HG03060 (cell line): ENCODE measurements at regions not wholly inside any gene's neighbourhood (a gene's known extent, or its start where the extent isn't known, plus 50 kb on each side); places are given as distances from the start of the nearest gene placed in this dataset.

Experiments used
- ATAC-seq: cut with Tn5 transposase; IDR thresholded peaks from one replicate; pipeline ENCODE4 v1.9.1; 2021; ENCODE audit warnings: low read depth, moderate number of reproducible peaks; ENCODE audit not compliant: unreplicated experiment

DNA sequence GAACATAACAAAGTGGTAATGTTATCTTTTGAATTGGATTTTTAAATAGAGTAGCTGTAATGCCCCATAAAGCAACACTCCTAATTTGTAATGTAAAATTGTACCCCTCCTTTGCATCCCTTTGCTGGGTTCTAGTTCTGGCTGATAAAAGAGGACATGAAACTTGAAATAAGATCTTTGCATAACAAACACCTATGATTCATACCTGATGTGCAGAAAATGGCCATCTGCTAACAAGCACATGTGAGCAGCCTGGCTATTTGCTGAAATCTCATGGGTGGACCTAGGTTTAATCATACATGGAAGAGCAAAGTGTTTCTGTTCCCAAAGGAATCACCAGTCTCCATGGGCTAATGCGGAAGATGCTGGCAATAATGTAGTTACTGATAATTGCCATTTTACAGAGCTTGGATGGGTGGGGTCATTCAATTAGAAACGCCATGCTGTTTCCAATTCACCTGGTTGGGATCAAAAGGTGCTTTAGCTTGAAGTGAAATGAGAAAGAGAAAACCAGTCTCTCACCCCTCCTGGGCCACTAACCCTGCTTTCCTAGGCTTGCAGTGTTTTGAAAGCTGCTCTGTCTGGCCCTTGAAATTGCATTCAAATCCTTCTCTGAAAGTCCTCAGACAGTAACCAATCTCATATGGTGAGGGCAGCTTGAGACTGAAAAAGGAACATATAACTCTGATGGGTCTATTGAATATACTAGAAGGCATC is 585.1 kb downstream of the TLE4 start:
- ATAC-seq: peak; percentile 75

DNA sequence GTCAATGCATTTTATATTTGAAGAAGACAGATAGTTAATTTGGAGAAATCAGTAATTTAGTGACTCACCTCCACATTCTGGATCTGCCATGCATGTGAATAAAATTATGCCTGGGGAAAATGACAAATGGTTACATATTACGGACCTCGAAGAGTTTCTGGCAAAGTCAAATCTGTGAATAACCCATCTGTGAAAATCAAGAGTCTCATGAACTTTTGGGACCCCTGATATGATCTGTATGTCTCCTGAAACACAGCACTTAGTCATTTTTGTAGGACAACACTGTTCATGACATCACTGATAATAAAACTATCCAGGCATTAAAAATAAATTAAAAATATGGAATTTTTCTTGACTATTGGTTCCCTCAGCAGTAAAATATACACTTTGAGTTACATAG is 584.5 kb downstream of the TLE4 start:
- peak; percentile 3 for ATAC-seq

DNA sequence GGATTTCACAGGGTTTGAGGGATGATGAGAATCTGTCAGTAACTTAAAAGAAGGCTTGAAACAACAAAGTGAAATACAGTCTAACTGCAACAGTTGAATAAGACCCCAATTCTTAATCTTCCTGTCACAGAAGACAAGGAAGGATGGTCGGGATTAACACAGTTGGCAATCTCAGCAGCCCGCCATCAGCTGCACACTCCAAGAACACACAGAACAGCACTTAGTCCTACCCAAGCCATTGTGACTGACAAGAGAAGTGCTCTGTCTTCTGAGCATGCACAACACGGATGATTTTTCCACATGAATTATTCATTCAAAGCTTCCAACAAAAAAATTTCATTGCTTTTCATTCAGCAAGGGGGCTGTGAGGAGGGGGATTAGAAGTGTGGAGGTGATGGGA is 576.1 kb downstream of the TLE4 start:
- no peak for ATAC-seq

DNA sequence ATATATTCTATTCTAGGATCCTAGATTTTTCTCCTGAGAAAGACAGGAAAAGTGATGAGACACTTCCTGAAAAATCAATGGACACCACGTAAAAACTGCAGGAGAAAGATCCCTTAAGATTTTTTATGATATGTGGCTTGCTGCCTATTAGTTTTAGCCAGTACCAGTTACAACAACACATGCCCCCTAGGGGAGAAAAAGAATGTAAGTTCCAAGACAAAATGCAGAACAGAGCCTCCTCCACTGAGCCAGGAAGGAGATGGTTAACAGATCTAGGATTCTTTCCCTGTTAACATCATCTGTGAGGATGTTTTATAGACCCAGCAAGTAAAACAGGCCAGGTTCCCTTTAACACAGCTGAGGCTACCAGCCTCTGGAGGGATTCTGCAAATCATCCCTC is 574.7 kb downstream of the TLE4 start:
- no peak for ATAC-seq

DNA sequence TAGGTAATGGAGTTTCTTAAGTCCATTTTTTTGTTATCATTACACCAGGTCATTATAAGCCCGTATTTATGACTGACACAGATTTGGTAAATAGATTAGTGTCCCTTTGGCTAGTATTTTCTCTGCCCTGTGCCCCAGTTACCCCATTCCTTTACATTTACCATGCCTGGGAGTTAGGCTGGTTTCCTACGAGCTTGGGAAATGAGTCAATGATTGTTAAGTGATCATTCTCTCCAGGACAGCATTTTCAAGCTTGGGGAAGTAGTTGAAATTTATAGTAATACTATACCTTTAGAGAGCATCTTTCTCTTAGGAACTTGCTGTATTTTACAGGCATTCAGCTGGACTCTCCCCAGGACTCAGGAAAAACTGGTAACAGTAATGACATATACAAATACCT is 573.1 kb downstream of the TLE4 start:
- no peak for ATAC-seq

DNA sequence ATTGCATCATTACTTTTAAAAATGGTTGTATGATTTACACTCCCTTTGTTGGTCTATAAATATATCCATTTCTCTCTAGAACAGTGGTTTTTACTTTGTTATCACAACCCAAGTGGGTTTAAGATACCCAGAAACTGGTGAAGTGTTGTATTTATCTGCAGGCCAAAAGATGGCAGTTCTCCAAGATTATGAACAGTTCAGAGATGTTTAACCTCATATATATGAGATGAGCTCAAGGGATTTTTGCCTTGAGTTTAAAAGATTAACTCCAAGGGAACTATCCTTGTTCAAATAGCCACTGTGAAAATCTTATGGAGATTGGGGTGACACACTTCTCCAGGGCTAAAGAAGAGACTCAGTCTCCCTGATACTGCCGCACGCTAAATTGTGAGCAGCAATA is 572.6 kb downstream of the TLE4 start:
- ATAC-seq: no peak

DNA sequence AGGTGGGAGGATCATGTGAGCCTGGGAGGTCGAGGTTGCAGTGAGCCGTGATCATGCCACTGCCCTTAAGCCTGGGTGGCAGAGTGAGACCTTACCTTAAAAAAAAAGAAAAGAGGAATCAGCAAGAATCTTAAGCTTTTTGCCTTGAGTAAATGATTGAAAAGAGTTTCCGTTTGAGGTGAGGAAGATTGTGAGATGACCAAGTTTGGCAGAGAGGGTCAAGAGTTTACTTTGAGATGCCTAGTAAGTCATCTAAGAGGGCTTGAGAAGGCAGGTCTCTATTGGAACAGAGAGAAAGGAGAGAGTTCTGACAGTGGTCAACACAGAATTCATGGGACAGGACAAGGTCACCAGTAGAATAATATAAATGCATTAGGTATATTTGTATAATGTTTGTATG is 572.1 kb downstream of the TLE4 start:
- ATAC-seq: peak; percentile 65

DNA sequence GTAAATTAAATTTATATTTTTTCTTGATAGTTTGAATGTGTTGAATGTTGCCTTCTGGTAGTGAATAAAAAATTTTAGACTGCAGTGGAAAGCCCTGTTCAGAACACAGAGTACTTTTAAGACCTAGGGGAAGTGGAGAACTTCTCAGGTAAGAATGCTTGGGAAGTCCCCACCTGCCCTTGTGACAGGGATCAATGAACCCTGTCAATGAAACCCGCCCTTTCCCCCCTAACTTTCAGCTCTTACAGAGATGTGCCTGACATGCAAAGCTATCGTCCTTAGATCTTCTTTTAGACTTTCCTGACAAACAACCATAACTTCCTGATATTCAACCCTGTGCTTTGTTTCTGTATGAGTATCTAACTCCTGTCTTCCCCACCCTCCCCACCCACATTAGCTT is 562.7 kb downstream of the TLE4 start:
- peak; percentile 94 for ATAC-seq

DNA sequence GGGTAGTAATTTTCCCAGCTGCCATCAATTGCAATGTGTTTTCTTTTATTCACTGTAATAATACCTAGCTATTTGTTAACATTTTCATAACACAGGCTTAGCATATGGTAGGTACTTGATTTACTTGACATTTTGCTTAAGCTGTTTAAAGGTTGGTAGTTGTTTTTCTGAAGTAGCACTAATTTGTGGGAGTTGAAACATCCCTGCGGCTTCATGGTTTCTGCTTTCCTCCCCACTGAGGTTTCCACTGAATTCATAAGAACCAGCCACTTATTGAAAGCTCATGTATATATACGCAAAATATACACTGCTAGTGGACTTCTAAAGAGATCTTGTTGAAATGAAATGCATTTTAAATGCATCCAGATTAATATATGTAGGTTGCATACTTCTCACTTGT is 559.9 kb downstream of the TLE4 start:
- no peak for ATAC-seq

DNA sequence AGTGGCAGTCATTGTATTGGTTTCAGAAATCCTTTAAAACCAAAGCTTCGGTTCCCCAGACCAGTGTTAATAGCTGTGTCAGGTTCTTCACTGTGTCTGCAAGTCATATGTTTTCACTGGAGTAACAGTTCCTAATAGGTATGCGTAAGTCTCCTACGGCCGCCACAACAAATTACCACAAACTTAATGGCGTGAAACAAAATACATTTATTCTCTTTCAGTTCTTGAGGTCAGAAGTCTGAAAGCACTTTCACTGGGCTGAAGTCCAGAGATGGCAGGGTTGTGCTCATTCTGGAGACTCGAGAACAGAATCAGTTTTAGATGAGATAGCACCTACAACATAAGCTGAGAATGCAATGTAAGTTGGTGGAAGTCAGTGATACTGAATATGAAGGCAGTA is 556.2 kb downstream of the TLE4 start:
- no peak for ATAC-seq

DNA sequence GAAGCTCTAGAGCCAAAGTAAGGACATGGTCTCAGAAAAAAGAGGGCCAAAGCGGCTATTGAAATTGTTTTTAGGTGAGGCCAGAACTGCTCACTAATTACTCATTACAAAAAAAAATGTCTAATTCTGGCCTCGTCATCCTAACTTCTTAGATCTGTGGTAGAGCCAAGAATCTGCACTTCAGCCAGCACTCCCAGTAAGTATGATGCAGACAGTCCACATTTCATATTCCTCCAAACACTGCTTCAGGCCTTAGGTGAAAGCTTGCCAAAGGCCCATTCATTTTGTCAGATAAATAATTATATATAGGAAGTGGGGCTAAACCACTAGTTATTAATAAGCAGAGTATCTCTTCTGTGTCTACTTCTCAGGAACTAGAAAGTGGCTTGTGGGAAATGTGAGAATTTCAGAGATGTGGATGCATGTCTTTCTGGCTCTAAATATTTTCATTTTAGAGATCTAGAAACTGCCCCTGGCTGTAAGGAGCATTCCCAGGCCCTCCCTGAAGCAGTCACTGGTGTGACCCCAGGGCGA is 554.0 kb downstream of the TLE4 start:
- ATAC-seq: no peak

DNA sequence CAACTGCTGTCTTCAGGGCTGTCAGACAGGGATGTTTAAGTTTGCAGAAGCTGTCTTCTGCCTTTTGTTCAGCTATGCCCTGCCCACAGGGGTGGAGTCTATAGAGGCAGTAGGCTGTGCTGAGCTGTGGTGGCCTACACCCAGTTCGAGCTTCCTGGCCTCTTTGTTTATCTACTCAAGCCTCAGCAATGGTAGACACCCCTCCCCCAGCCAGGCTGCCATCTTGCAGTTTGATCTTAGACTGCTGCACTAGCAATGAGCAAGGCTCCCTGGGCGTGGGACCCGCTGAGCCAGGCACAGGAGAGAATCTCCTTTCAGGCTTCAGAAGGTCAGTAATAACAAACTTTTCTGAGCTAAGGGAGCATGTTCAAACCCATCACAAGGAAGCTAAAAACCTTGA is 545.3 kb downstream of the TLE4 start:
- no peak for ATAC-seq

DNA sequence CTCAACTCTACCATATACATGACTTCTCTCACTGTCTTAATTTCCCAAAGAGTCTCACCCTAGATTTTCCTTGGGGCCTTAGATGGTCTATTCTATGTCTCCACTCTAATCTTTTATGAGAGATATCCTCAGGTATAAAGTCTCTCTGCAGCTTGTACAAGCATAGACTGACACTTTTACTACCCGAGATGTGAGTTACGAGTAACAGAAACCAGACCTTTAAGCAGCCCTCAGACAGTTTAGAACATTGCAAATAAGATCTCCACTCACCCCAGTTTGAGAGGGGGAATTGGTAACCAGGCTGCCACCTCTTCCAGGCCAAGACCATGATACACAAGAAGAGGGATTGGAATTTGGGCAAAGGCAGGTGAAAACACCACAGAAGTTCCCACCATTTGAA is 542.5 kb downstream of the TLE4 start:
- ATAC-seq: no peak

DNA sequence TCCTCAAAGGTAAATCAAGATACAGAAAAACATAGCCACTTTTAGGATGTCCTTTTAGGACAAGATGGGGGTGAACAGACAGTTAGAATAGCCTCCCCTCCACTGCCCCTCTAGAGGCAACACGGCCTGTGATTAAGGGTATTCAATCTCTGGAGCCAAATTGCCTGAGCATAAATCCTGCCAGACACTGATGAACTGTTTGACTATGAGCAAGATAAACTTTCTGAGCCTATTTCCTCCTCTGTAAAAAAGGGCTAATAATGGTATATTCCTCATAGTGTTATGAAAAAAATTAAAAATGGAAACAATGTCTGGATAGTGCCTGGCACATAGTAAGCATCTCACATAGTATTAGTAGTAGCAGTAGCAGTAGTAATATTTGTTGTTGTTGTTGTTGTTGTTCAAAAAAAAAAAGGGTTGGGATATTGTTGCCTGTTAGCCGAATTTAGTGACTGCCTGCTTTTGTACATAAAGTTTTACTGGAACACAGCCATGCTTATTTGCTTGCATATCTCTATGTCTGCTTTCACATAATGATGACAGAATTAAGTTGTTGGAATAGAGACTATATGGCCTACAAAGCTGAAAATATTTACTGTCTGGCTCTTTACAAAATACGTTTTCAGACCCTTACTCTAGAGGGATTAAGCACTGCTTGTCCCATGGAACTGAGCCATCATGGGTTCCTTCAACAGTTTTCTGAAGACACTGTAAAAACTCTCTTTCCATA is 536.3 kb downstream of the TLE4 start:
- ATAC-seq: no peak

DNA sequence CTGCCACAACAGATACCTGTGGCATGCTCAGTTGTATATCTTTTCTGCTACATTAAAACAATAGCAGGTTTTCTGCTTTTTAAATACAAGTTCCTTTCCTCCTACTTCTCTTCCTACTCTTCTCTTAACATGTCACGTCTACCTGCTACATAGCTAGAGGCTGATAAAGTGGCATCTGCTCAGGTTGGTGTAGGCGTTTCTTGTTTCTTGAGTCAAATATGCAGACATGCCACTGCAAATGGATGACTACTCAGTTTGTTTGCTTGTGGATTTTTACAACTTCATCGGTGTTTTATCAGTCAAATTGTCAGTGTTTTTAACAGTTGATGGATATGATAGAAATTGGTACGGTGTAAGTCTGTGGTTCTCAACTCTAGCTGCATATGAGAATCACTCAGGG is 525.7 kb downstream of the TLE4 start:
- ATAC-seq: no peak

DNA sequence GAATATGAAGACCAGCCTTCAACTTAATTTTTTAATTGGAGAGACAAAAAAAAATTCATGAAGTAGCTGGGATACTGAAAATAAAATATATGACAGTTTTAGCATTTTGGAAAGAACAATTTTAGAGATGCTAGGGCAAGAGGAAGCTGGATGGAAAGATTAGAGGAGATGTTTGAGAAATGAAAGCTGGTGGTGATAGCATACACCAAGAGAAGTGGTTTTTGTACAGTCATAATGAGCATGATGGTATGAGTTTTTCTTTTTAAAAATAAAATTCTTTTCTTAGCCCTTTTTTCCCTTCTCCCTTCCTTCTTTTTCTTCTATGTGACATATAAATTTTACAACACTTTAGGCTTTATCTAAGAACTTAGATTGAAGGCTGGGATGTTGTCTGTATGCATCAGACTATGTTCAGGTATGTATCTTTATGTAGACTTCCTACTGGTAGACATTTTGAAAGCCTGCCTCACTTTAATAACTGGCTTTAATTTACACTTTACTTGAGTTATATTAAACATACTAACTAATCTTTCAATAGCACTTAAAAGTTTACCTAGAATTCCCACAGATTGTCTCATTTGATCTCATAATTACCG is 522.5 kb downstream of the TLE4 start:
- no peak for ATAC-seq

DNA sequence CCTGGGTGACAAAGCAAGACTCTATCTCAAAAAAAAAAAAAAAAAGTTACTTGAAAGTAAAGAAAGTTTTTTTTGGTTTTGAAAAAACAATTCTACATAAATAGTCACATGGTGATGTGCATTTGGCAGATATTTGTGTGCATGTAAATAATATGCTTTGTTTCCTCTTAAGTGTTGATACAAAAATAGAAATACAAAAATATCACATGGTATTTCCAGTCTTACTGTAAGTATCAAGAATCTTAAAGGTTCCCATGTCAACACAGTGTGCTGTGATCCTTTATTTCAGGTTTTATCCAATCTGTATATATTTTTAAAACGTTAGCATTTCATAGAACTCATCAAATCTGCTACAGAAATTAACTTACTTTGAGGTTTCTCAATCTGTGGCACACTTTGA is 521.9 kb downstream of the TLE4 start:
- no peak for ATAC-seq

DNA sequence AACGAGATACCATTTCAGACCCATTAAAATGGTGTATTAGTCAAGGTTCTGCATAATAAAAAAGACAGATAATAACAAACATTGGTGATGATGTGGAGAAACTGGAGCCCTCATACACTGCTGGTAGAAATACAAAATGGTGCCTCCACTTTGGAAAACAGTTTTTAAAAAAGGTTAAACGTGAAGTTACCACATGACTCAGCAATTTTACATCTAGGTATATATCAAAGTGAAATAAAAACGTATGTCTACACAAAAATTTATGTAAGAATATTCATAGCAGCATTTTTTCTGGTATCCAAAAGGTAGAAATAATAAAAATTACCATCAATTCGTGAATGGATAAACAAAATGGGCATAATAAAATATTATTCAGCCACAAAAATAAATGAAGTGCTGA is 519.8 kb downstream of the TLE4 start:
- ATAC-seq: no peak

DNA sequence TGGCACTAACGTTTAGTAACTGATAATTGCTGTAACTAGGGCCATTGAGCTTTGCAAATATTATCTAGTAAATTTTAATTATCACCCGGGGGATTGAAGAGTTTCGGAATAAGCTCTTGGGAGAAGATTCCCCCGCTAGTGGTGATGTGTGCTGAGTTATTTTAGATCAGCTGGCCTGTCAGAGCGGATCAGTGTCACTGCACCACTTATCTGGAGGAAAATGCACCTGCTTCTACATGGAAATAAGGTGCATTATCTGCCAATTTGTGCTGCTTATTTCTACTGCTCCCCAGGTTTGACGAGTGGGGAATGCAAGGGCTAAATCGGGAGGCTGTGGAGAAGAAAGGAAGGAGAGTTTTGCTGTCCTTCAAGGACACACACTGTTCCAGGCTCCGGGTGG is 518.6 kb downstream of the TLE4 start:
- no peak for ATAC-seq

DNA sequence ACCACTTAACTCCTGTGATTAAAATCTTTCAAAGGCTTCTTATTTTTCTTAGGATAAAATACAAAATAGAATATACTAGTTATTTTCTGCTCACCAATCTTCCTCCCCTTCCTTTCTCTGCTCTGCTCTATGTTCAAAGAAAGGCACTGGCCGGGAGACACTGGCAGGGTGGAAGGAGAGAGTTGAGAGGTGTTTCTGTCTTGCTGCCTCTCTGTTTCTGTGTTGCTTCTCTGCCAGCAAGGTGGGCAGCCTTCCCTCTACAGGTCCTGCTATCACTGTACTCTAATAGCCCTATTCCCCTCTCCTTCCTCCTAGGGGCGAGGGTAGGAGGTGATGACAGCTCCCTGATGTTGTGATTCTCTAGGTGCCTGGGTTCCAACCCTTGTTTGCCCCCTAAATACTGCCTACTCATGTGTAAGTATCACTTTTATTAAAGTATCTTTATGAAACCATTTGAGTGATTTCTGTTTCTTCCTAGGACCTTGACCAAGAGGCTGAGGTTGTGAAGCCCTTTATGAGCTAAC is 515.1 kb downstream of the TLE4 start:
- no peak for ATAC-seq

DNA sequence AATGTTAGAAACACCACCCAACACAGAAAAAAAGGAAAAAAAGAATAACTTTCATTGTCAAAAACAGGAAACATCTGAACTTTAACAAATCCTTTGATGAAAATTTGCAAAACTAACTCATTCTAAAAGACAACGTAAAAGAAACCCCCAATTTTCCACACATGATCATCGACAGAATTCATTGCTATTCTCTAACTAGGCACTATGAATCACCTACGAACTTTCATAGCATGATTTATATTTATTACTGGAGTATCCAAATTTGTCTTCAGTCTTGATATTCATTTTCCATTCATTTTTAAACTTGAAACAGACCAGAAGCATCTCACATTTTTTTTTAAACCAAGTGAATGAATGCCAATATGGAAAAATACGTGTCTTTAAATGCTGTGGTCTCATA is 514.6 kb downstream of the TLE4 start:
- ATAC-seq: no peak

DNA sequence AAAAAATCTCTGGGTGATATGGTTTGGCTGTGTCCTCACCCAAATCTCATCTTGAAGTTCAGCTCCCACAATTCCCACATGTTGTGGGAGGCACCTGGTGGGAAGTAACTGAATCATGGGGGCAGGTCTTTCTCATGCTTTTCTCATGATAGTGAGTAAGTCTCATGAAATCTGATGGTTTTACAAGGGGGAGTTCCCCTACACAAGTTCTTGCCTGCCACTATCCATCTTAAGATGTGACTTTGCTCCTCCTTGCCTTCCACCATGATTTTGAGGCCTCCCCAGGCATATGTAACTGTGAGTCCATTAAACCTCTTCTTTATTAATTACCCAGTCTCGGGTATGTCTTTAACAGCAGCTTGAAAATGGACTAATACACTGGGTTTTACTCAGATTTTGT is 513.9 kb downstream of the TLE4 start:
- no peak for ATAC-seq
